Upper lobe of left lung (tissue), 6 donors: ENCODE measurements at regions not wholly inside any gene's neighbourhood (a gene's known extent, or its start where the extent isn't known, plus 50 kb on each side); places are given as distances from the start of the nearest gene placed in this dataset.
"Not testable (repeated sequence)": the region's sequence is repeated elsewhere in the genome, so short reads cannot be mapped to it uniquely, and the experiment has no call there.

Source experiments
- ATAC-seq, 2 donors: fragments of 200-7000 bp; cut with Tn5 transposase; one replicate each; pipeline ENCODE4 v1.9.1; 2022; ENCODE audit warnings: mild to moderate bottlenecking in 2 of 2, moderate library complexity in 2 of 2; ENCODE audit not compliant: low FRiP score in 2 of 2
- DNase-seq, 2 donors: peaks; one replicate each; pipeline ENCODE4 v3.0.0-alpha.2; 2019 to 2020
- H3K27ac ChIP-seq, 4 donors: fragments of 200-600 bp; sonication (generic); one replicate each; pipeline ENCODE4 v1.5.1; 2016 to 2019
- H3K27me3 ChIP-seq, 4 donors: fragments of 200-600 bp; sonication (generic); one replicate each; pipeline ENCODE4 v1.5.1; 2017 to 2019
- H3K36me3 ChIP-seq, 4 donors: fragments of 200-600 bp; sonication (generic); one replicate each; pipeline ENCODE4 v1.5.1; 2016 to 2019
- H3K4me1 ChIP-seq, 4 donors: fragments of 200-600 bp; sonication (generic); one replicate each; pipeline ENCODE4 v1.5.1; 2018 to 2019
- H3K4me3 ChIP-seq, 4 donors: fragments of 200-600 bp; sonication (generic); one replicate each; pipeline ENCODE4 v1.5.1; 2017 to 2019; ENCODE audit warnings: mild to moderate bottlenecking in 2 of 4, moderate library complexity in 1 of 4
- H3K9me3 ChIP-seq, 4 donors: fragments of 200-600 bp; sonication (generic); one replicate each; pipeline ENCODE4 v1.5.1; 2018 to 2019
- CTCF ChIP-seq, 6 experiments: fragments of 450-650 bp in 4 of 6; fragments of 200-600 bp in 2 of 6; sonication (generic) in 2 of 6; IDR thresholded peaks; one replicate each; pipeline ENCODE4 v1.5.1; 2016 to 2019; ENCODE audit warnings: antibody characterized with exemption in 6 of 6
- EP300 ChIP-seq, 4 donors: sonication (generic); formaldehyde crosslinking; IDR thresholded peaks; one replicate each; pipeline ENCODE4 v1.5.1; 2017; ENCODE audit warnings: antibody characterized with exemption in 4 of 4, control low read depth in 2 of 4
- POLR2A ChIP-seq, 4 donors: fragments of 450-650 bp; IDR thresholded peaks; one replicate each; pipeline ENCODE4 v1.5.1; 2016 to 2017; ENCODE audit warnings: antibody characterized with exemption in 4 of 4, mild to moderate bottlenecking in 2 of 4
- POLR2AphosphoS5 ChIP-seq, 2 donors: sonication (generic); formaldehyde crosslinking; IDR thresholded peaks; one replicate each; pipeline ENCODE4 v1.5.1; 2017; ENCODE audit warnings: antibody characterized with exemption in 2 of 2
- WGBS, 2 donors: methylation state at CpG; one replicate each; pipeline ENCODE4 v1.1.5; 2017 to 2018; 5-methylcytosine and 5-hydroxymethylcytosine counted together
- donor health status: DM: no; HTN: no; CAD: no; lungs with moderate emphysema.
- donor health status: DM: no; HTN: yes; CAD: no; lungs with severe emphysema.

DNA sequence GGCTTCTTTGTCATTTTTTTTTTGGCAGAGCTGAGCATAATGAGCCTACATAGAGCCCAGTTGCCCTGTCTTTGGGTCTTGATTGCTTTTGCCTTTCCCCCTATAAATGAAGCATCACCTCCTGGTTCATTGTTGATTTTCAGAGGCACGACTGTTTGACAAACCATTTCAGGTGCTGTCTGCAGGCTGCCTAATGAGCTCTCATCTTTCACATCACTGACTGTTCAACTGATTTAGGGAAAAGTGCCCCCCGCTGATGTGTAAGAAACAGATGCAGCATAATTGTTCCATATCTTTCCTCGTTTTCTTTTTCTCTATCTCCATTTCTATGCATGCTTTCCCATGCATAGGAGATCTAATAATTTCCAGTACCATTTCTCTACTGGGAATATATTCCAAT lies 338.6 kb downstream of the TMEM38B start:
- no peak for ATAC-seq
- WGBS, 2 donors = 65 to 83% methylated on average over 3 of the region's 3 CpGs

DNA sequence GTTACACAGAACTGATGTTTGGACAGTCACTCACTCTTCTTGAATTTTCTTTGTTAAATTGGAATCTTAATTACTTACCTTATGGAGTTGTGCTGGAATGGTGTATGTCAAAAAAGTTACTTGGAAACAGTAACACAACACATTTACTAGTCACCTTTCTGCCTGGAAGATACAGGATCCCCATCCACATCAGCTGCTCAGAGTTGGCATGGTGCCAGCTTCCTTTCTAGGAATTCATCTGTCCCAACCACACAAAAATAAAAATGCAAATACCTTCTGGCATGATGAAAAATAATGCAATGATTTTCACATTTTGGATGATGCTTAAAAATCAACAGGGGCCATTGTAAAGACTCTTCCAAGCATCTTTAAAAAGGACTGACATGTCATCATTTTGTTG lies 341.5 kb downstream of the TMEM38B start:
- no peaks in the 10 kb centered on the region for H3K27me3 ChIP-seq
- ATAC-seq = no peak

More for the DNA sequence above, 338.6 kb downstream of the TMEM38B start:
- H3K4me1 ChIP-seq = no peaks in the 10 kb centered on the region
- H3K27ac ChIP-seq = no peak overlapping the region
- H3K9me3 ChIP-seq = no peaks in the 10 kb centered on the region
- no peak for DNase-seq
- no peak overlapping the region for H3K4me3 ChIP-seq
- H3K36me3 ChIP-seq = no peaks in the 10 kb centered on the region
- H3K27me3 ChIP-seq = no peaks in the 10 kb centered on the region
- no peak for TF ChIP-seq POLR2A (IDR thresholded peaks at IDR 0.05)
- no peak for TF ChIP-seq POLR2AphosphoS5 (IDR thresholded peaks at IDR 0.05)
- TF ChIP-seq EP300 (IDR thresholded peaks at IDR 0.05) = no peak
- TF ChIP-seq CTCF (IDR thresholded peaks at IDR 0.05) = no peak

GRCh38 chr9:106038266-106039001 lies 344.1 kb downstream of the TMEM38B start:
- no peak overlapping the region for H3K27ac ChIP-seq
- WGBS, 2 donors = 69 to 90% methylated on average over 1 of the region's 1 CpG
- H3K36me3 ChIP-seq = no peaks in the 10 kb centered on the region
- TF ChIP-seq POLR2A (IDR thresholded peaks at IDR 0.05) = no peak
- TF ChIP-seq POLR2AphosphoS5 (IDR thresholded peaks at IDR 0.05) = no peak
- TF ChIP-seq EP300 (IDR thresholded peaks at IDR 0.05) = no peak
- no peak for TF ChIP-seq CTCF (IDR thresholded peaks at IDR 0.05)
- H3K27me3 ChIP-seq = no peaks in the 10 kb centered on the region
- no peaks in the 10 kb centered on the region for H3K9me3 ChIP-seq
- DNase-seq = no peak
- H3K4me3 ChIP-seq = no peak overlapping the region
- no peak for ATAC-seq
- no peaks in the 10 kb centered on the region for H3K4me1 ChIP-seq

More for the DNA sequence above, 341.5 kb downstream of the TMEM38B start:
- H3K4me1 ChIP-seq = no peaks in the 10 kb centered on the region
- no peaks in the 10 kb centered on the region for H3K9me3 ChIP-seq
- no peak for DNase-seq
- no peak overlapping the region for H3K4me3 ChIP-seq
- H3K27ac ChIP-seq = no peak overlapping the region
- no peak for TF ChIP-seq CTCF (IDR thresholded peaks at IDR 0.05)
- no peak for TF ChIP-seq POLR2AphosphoS5 (IDR thresholded peaks at IDR 0.05)
- TF ChIP-seq POLR2A (IDR thresholded peaks at IDR 0.05) = no peak
- TF ChIP-seq EP300 (IDR thresholded peaks at IDR 0.05) = no peak
- no peaks in the 10 kb centered on the region for H3K36me3 ChIP-seq

DNA sequence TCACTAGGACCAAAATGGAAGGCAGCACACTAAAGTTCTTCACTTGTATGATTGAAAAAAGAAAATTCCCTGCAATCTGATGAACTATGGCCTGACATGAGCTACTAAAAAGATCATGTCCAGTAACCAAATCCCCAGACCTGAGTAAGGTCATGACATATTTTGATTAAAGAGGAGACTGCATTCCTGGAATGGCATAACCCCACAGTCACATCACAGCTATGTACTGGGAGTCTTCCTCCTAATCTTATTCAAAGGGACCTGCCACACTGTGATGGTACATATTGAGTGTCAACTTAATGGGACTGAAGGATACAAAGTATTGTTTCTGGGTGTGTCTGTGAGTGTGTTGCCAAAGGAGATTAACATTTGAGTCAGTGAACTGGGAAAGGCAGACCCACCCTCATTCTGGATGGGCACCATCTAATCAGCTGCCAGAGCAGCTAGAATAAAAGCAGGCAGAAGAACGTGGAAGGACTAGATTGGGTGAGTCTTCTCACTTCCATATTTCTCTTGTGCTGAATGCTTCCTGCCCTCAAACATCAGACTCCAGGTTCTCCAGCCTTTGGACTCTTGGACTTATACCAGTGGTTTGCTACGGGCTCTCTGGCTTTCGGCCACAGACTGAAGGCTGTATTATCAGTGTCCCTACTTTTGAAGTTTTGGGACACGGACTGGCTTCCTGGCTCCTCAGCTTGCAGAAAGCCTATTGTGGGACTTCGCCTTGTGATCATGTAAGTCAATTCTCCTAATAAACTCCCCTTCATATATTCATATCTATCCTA lies 345.0 kb downstream of the TMEM38B start:
- ATAC-seq (no peak), DNase-seq (no peak)
- TF ChIP-seq POLR2AphosphoS5 (IDR thresholded peaks at IDR 0.05) = no peak
- no peak overlapping the region for H3K27ac ChIP-seq
- no peak overlapping the region for H3K4me3 ChIP-seq
- WGBS, 2 donors = 90 to 92% methylated on average over 5 of the region's 5 CpGs
- H3K36me3 ChIP-seq = no peaks in the 10 kb centered on the region
- no peaks in the 10 kb centered on the region for H3K9me3 ChIP-seq
- H3K4me1 ChIP-seq = no peaks in the 10 kb centered on the region
- H3K27me3 ChIP-seq = no peaks in the 10 kb centered on the region

- ATAC-seq, H3K9me3 ChIP-seq, H3K4me1 ChIP-seq, H3K27me3 ChIP-seq, H3K27ac ChIP-seq, H3K4me3 ChIP-seq, H3K36me3 ChIP-seq, DNase-seq: not testable (repeated sequence)
- 83 to 100% methylated on average over 1 of the region's 1 CpG for WGBS, 2 donors
Measured at GRCh38 chr9:106041920-106042319, 347.6 kb downstream of the TMEM38B start.
